ENCODE measurements at regions not wholly inside any gene's neighbourhood (a gene's known extent, or its start where the extent isn't known, plus 50 kb on each side); places are given as distances from the start of the nearest gene placed in this dataset.

DNA sequence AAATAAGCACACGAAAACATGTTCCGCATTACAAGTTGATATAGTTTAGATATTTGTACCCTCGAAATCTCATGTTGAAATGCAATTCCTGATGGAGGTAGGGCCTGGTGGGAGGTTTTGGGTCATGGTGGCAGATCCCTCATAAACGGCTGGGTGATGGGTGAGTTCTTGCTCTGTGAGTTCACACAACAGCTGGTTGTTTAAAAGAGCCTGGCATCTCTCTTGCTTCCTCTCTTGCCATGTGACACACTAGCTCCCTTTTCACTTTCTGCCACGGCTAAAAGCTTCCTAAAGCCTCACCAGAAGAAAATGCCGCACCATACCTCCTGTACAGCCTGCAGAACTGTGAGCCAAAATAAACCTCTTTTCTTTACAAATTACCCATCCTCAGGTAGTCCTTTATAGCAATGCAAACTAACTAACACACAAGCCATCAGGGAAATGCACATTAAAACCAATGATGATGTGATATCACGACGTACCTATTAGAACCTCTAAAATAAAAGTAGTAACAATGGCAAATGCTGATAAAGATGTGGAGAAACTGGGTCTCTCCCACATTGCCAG lies 188.5 kb downstream of the ANAPC1 start:
- no peak overlapping the region for H3K4me3 ChIP-seq (ENCODE audit: extremely low read depth in 1 of 4, insufficient read depth in 2 of 4, low read depth in 3 of 4, low read length in 4 of 4)
- H3K4me1 ChIP-seq (replicated peaks in 1 of 4; ENCODE audit: control insufficient read depth in 3 of 4, insufficient read depth in 4 of 4, low read length in 3 of 4): no peaks in the 10 kb centered on the region
- TF ChIP-seq CTBP2 (IDR thresholded peaks at IDR 0.05; ENCODE audit: borderline replicate concordance, insufficient read depth, insufficient read length, low read length) (no peak), RFX5 (IDR thresholded peaks at IDR 0.05; ENCODE audit: borderline replicate concordance, low read depth, low read length) (no peak), TBP (IDR thresholded peaks at IDR 0.05; ENCODE audit: low read depth, low read length) (no peak), BCL11A (IDR thresholded peaks at IDR 0.05; ENCODE audit: low read depth in 2 of 2, low read length in 2 of 2) (no peak), RNF2 (IDR thresholded peaks at IDR 0.05; ENCODE audit: borderline replicate concordance, low read depth, low read length, missing control alignments, poor library complexity, severe bottlenecking) (no peak), EZH2 (IDR thresholded peaks at IDR 0.05; ENCODE audit: low read depth, low read length, severe bottlenecking) (no peak), JUN (IDR thresholded peaks at IDR 0.05; ENCODE audit: low read depth, low read length) (no peak), TAF7 (optimal IDR thresholded peaks at IDR 0.05; ENCODE audit: borderline replicate concordance, low read depth, low read length) (no peak), JUND (IDR thresholded peaks at IDR 0.05; ENCODE audit: low read length) (no peak), EGR1 (IDR thresholded peaks at IDR 0.05; ENCODE audit: borderline replicate concordance, low read depth, low read length) (no peak)
- H3K4ac ChIP-seq (replicated peaks; ENCODE audit: insufficient read length, low read depth, low read length): no peak overlapping the region
- no peak overlapping the region for H3K14ac ChIP-seq (ENCODE audit: insufficient read length)
- no peak overlapping the region for H2BK20ac ChIP-seq (ENCODE audit: low read length)
- H3K27me3 ChIP-seq (replicated peaks in 1 of 4; ENCODE audit: control insufficient read depth in 3 of 4, extremely low read depth in 1 of 4, insufficient read depth in 3 of 4, low read length in 3 of 4): no peaks in the 10 kb centered on the region
- no peaks in the 10 kb centered on the region; the same call in 1 of the 2 replicates for H3K79me1 ChIP-seq (ENCODE audit: low read depth, low read length)
- H3K23ac ChIP-seq (ENCODE audit: insufficient read length): no peak overlapping the region
- H3K27ac ChIP-seq (ENCODE audit: low read depth, low read length): no peak overlapping the region
- ChIA-PET CTCF (ENCODE audit: partially characterized antibody) (interaction anchor here (0.8 to 1.6 kb wide), 5 partner anchors 9 to 578 kb away, joined by 3 to 4 read pairs (median 3); no protein-coding TSS in a partner anchor), POLR2A (ENCODE audit: partially characterized antibody) (interaction anchor here (1.2 kb wide), 1 partner anchor 11 kb away, joined by 3 read pairs; no protein-coding TSS in a partner anchor)
- DNase-seq (ENCODE audit: low read depth in 1 of 2, low spot score in 2 of 2) (no peak), FAIRE-seq (no peak)
- H2BK120ac ChIP-seq (replicated peaks; ENCODE audit: low read depth, low read length): no peak overlapping the region
- no peak overlapping the region for H2AK5ac ChIP-seq (ENCODE audit: low read depth, low read length)
- H3K9ac ChIP-seq (replicated peaks in 1 of 4; ENCODE audit: extremely low read depth in 1 of 4, low read depth in 3 of 4, low read length in 3 of 4): no peak overlapping the region
- H3K56ac ChIP-seq (replicated peaks; ENCODE audit: insufficient read length, low read depth, low read length): no peak overlapping the region
- no peak overlapping the region for H4K5ac ChIP-seq (ENCODE audit: insufficient read length, low read depth, low read length)
- 90% methylated on average over 8 of the region's 8 CpGs; no CpG with 5 or more reads in 1 of the 2 experiments for whole genome bisulfite sequencing, 2 experiments (ENCODE audit: extremely low coverage in 1 of 2, insufficient coverage in 1 of 2, insufficient read length in 1 of 2, insufficient replicate concordance in 2 of 2, low coverage in 1 of 2, low lambda C conversion rate in 2 of 2, missing lambda C conversion rate in 1 of 2)
- H4K8ac ChIP-seq (ENCODE audit: extremely low read depth, insufficient read depth, low read length): no peak overlapping the region
- no peak overlapping the region for H2BK15ac ChIP-seq (ENCODE audit: low read length)
- no peak overlapping the region for H4K91ac ChIP-seq (replicated peaks; ENCODE audit: insufficient read length, low read length)
- H3K36me3 ChIP-seq (ENCODE audit: control insufficient read depth in 2 of 4, insufficient read depth in 4 of 4, low read length in 3 of 4): no peaks in the 10 kb centered on the region
- H2BK12ac ChIP-seq (ENCODE audit: low read depth, low read length): no peak overlapping the region
- H2BK5ac ChIP-seq (ENCODE audit: low read depth, low read length): no peak overlapping the region
- H4K20me1 ChIP-seq (replicated peaks in 1 of 2; ENCODE audit: control insufficient read depth in 1 of 2, insufficient read depth in 2 of 2, low read length in 2 of 2): no peaks in the 10 kb centered on the region
- H3K4me2 ChIP-seq (ENCODE audit: insufficient read depth in 1 of 2, low read depth in 2 of 2, low read length in 2 of 2): no peak overlapping the region
- peaks cover 9 to 10% of the 10 kb centered on the region in 2 experiments; a peak in 3 of 4 replicates for H3K9me3 ChIP-seq (ENCODE audit: insufficient read depth in 2 of 2, low read depth in 1 of 2, low read length in 1 of 2)
- H2AFZ ChIP-seq (ENCODE audit: low read length): no peak overlapping the region
- H3K18ac ChIP-seq (ENCODE audit: extremely low read depth, low read length): no peak overlapping the region
- H3K23me2 ChIP-seq (ENCODE audit: low read depth, low read length): no peaks in the 10 kb centered on the region
- H3K79me2 ChIP-seq (ENCODE audit: control insufficient read depth in 1 of 2, insufficient read depth in 2 of 2, low read length in 2 of 2): no peaks in the 10 kb centered on the region

All from H1 (cell line).